Panc1 (cell line): ENCODE measurements at regions not wholly inside any gene's neighbourhood (a gene's known extent, or its start where the extent isn't known, plus 50 kb on each side); places are given as distances from the start of the nearest gene placed in this dataset.
"Not testable (repeated sequence)": the region's sequence is repeated elsewhere in the genome, so short reads cannot be mapped to it uniquely, and the experiment has no call there.

Source experiments
- POLR2AphosphoS5 ChIP-seq: IDR thresholded peaks from 2 replicates; pipeline ENCODE4 v1.6.1; 2012; ENCODE audit warnings: mild to moderate bottlenecking, low read depth, low read length, moderate library complexity
- SIN3A ChIP-seq: IDR thresholded peaks from 2 replicates; pipeline ENCODE4 v1.6.1; 2012; ENCODE audit warnings: low read depth, mild to moderate bottlenecking, low read length, moderate library complexity, borderline replicate concordance; ENCODE audit not compliant: insufficient read depth
- TF ChIP-seq, protein P1 (sequence below): fragments of 450-650 bp; IDR thresholded peaks from 2 replicates; pipeline ENCODE4 v1.5.1; 2017; ENCODE audit warnings: mild to moderate bottlenecking
- TF ChIP-seq, protein P2 (sequence below), 2 experiments: IDR thresholded peaks; 2 replicates each; pipeline ENCODE4 v1.6.1; 2011 to 2012; ENCODE audit warnings: low read depth in 2 of 2, control low read depth in 1 of 2, low read length in 1 of 2, mild to moderate bottlenecking in 1 of 2, moderate library complexity in 1 of 2; ENCODE audit not compliant: insufficient read depth in 1 of 2

DNA sequence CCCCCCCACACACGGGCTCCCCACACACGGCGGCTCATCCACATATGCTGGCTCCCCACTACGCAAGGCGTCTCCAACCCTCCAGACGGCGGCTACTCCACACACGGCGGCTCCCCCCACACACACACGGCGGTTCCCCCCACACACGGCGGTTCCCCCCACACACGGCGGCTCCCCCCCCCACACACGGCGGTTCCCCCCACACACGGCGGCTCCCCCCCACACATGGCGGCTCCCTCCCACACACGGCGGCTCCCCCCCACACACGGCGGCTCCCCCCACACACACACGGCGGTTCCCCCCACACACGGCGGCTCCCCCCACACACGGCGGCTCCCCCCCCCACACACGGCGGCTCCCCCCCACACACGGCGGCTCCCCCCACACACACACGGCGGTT, 97.1 kb downstream of the TTLL2 start:
- not testable (repeated sequence) for TF ChIP-seq POLR2AphosphoS5, SIN3A
- TF ChIP-seq, protein P1, sequence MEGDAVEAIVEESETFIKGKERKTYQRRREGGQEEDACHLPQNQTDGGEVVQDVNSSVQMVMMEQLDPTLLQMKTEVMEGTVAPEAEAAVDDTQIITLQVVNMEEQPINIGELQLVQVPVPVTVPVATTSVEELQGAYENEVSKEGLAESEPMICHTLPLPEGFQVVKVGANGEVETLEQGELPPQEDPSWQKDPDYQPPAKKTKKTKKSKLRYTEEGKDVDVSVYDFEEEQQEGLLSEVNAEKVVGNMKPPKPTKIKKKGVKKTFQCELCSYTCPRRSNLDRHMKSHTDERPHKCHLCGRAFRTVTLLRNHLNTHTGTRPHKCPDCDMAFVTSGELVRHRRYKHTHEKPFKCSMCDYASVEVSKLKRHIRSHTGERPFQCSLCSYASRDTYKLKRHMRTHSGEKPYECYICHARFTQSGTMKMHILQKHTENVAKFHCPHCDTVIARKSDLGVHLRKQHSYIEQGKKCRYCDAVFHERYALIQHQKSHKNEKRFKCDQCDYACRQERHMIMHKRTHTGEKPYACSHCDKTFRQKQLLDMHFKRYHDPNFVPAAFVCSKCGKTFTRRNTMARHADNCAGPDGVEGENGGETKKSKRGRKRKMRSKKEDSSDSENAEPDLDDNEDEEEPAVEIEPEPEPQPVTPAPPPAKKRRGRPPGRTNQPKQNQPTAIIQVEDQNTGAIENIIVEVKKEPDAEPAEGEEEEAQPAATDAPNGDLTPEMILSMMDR, result not testable (repeated sequence)
- TF ChIP-seq, protein P2, sequence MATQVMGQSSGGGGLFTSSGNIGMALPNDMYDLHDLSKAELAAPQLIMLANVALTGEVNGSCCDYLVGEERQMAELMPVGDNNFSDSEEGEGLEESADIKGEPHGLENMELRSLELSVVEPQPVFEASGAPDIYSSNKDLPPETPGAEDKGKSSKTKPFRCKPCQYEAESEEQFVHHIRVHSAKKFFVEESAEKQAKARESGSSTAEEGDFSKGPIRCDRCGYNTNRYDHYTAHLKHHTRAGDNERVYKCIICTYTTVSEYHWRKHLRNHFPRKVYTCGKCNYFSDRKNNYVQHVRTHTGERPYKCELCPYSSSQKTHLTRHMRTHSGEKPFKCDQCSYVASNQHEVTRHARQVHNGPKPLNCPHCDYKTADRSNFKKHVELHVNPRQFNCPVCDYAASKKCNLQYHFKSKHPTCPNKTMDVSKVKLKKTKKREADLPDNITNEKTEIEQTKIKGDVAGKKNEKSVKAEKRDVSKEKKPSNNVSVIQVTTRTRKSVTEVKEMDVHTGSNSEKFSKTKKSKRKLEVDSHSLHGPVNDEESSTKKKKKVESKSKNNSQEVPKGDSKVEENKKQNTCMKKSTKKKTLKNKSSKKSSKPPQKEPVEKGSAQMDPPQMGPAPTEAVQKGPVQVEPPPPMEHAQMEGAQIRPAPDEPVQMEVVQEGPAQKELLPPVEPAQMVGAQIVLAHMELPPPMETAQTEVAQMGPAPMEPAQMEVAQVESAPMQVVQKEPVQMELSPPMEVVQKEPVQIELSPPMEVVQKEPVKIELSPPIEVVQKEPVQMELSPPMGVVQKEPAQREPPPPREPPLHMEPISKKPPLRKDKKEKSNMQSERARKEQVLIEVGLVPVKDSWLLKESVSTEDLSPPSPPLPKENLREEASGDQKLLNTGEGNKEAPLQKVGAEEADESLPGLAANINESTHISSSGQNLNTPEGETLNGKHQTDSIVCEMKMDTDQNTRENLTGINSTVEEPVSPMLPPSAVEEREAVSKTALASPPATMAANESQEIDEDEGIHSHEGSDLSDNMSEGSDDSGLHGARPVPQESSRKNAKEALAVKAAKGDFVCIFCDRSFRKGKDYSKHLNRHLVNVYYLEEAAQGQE (IDR thresholded peaks at IDR 0.05; ENCODE audit: insufficient read depth in 1 of 2, low read depth in 2 of 2, low read length in 1 of 2), result not testable (repeated sequence)
